HepG2 (cell line): ENCODE measurements at regions not wholly inside any gene's neighbourhood (a gene's known extent, or its start where the extent isn't known, plus 50 kb on each side); places are given as distances from the start of the nearest gene placed in this dataset.

Experiments used
- ATF7-NPFF ChIP-seq: sonication (generic); formaldehyde crosslinking; IDR thresholded peaks from 2 replicates; pipeline ENCODE4 v1.8.1; 2023; ENCODE audit warnings: mild to moderate bottlenecking, low read depth, missing genetic modification reagents, moderate library complexity
- DNMT1 ChIP-seq: sonication (generic); formaldehyde crosslinking; IDR thresholded peaks from 2 replicates; pipeline ENCODE4 v1.5.1; 2020; ENCODE audit warnings: mild to moderate bottlenecking, missing genetic modification reagents
- HNF1A ChIP-seq, 2 experiments: sonication (generic) in 1 of 2; formaldehyde crosslinking in 1 of 2; IDR thresholded peaks; 2 replicates each; pipeline versions ENCODE4 v1.4.0 to v1.6.1; 2016 to 2020; ENCODE audit warnings: borderline replicate concordance in 1 of 2, low read depth in 1 of 2, mild to moderate bottlenecking in 1 of 2, missing genetic modification reagents in 1 of 2
- HNRNPH1 ChIP-seq: fragments of 200-400 bp; formaldehyde crosslinking; optimal IDR thresholded peaks from 2 replicates; pipeline ENCODE3; 2017; ENCODE audit warnings: mild to moderate bottlenecking, low read depth, low read length
- KAT2B ChIP-seq: fragments of 150-350 bp; IDR thresholded peaks from 2 replicates; pipeline ENCODE4 v1.6.1; 2014; ENCODE audit warnings: low read depth, low read length, borderline replicate concordance
- KAT7 ChIP-seq: IDR thresholded peaks from 2 replicates; pipeline ENCODE4 v1.6.1; 2018; ENCODE audit warnings: borderline replicate concordance, missing compliant biosample characterization
- KLF12 ChIP-seq: sonication (generic); formaldehyde crosslinking; IDR thresholded peaks from 2 replicates; pipeline ENCODE4 v1.4.0; 2020; ENCODE audit warnings: missing genetic modification reagents, borderline replicate concordance
- POLR2G ChIP-seq: fragments of 200-400 bp; formaldehyde crosslinking; IDR thresholded peaks from 2 replicates; pipeline ENCODE4 v1.6.1; 2018; ENCODE audit warnings: mild to moderate bottlenecking, low read depth, low read length, moderate library complexity
- RFX5 ChIP-seq: IDR thresholded peaks from 2 replicates; pipeline ENCODE4 v1.6.1; 2011; ENCODE audit warnings: low read depth, low read length, improper control_type of control experiment
- SMARCE1 ChIP-seq: fragments of 450-650 bp; IDR thresholded peaks from 2 replicates; pipeline ENCODE4 v1.6.1; 2017; ENCODE audit warnings: borderline replicate concordance
- STAG1 ChIP-seq: sonication (generic); formaldehyde crosslinking; IDR thresholded peaks from 2 replicates; pipeline ENCODE4 v1.4.0; 2020; ENCODE audit warnings: missing genetic modification reagents
- TAF1 ChIP-seq: sonication (generic); formaldehyde crosslinking; IDR thresholded peaks from 2 replicates; pipeline ENCODE4 v1.4.0; 2020; ENCODE audit warnings: missing genetic modification reagents
- U2AF2 ChIP-seq: fragments of 200-400 bp; formaldehyde crosslinking; IDR thresholded peaks from 2 replicates; pipeline ENCODE4 v1.6.1; 2017; ENCODE audit warnings: low read depth, mild to moderate bottlenecking, low read length
- ZBTB1 ChIP-seq: sonication (generic); formaldehyde crosslinking; IDR thresholded peaks from 2 replicates; pipeline ENCODE4 v1.4.0; 2020; ENCODE audit warnings: missing genetic modification reagents, borderline replicate concordance
- ZBTB43 ChIP-seq: sonication (generic); formaldehyde crosslinking; conservative IDR thresholded peaks from 2 replicates; pipeline ENCODE4 v1.4.0; 2020; ENCODE audit warnings: missing genetic modification reagents
- ZEB1 ChIP-seq: IDR thresholded peaks from 2 replicates; pipeline ENCODE4 v1.6.1; 2012; ENCODE audit warnings: mild to moderate bottlenecking, low read depth, inconsistent platforms; ENCODE audit not compliant: insufficient replicate concordance
- ZNF142 ChIP-seq: sonication (generic); formaldehyde crosslinking; IDR thresholded peaks from 2 replicates; pipeline ENCODE4 v1.4.0; 2020; ENCODE audit warnings: missing genetic modification reagents
- ZNF7 ChIP-seq: IDR thresholded peaks from 2 replicates; pipeline ENCODE4 v1.6.1; 2016; ENCODE audit warnings: missing biosample characterization, missing genetic modification reagents

DNA sequence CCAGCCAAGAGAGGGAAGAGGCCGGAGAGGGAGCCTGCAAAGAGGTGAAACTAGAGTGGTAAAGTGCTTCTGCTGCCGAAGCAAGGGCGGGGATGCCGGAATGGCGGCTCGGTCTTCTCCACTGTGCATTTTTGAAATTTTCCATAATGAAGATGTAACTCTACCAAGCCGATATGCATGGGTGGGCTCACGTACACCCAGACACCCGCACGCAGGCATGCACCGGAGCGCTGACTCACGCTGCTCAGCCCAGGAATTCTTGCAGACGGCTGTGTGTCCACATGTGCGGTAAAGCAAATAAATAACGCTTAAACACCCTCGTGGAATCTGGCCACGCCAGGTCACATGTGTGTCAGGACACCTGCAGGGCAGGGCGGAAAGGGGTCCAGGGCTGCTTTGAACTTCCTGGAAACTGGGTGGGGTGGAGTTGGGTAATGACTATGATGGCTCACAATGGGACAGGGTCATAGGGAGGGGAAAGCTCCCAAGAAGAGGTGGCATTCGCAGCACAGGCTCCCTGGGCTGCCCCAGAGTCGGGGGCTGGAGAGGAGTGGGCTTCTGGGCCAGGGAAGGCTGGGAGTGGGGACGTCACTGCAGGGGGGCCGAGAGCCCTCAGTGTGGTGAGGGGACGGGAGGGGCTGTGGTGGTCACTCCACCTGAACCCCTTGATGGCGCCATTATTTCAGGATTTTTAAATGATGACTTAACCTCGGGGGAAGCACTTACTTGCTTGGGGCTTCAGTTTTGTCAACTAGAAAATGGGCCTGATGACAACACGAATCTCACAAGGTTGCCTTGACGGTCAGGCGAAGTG is 265.5 kb downstream of the PARN start (continued):
- peak; percentile 83 for TF ChIP-seq ZBTB43 (CRISPR knock-in tag)
- peak; percentile 76 for TF ChIP-seq POLR2G
- TF ChIP-seq HNF1A (IDR thresholded peaks at IDR 0.05; ENCODE audit: low read depth): peak; percentile 65; the same call in 1 of the 2 replicates
- TF ChIP-seq HNF1A (CRISPR knock-in tag; IDR thresholded peaks at IDR 0.05; ENCODE audit: borderline replicate concordance): peak; percentile 91
- TF ChIP-seq U2AF2: no peak
- TF ChIP-seq STAG1 (CRISPR knock-in tag): peak; percentile 61
- TF ChIP-seq KAT7: peak; percentile 94; the same call in 1 of the 2 replicates
- TF ChIP-seq SMARCE1: no peak
- peak; percentile 93 for TF ChIP-seq ZEB1
- TF ChIP-seq ZBTB1 (CRISPR knock-in tag): peak; percentile 99
- peak; percentile 60; the same call in 1 of the 2 replicates for TF ChIP-seq ATF7-NPFF (CRISPR knock-in tag)
- TF ChIP-seq DNMT1: peak; percentile 60; the same call in 1 of the 2 replicates
- no peak; the same call in 1 of the 2 replicates for TF ChIP-seq KAT2B
- no peak for TF ChIP-seq ZNF142 (CRISPR knock-in tag)
- peak; percentile 43 for TF ChIP-seq TAF1 (CRISPR knock-in tag)
- TF ChIP-seq RFX5: 0 out of 2 replicates have a peak, but pooled peaks have one; percentile 22
- TF ChIP-seq HNRNPH1: peak; percentile 36
- TF ChIP-seq KLF12 (CRISPR knock-in tag): no peak
- no peak for TF ChIP-seq ZNF7 (CRISPR knock-in tag)
